SH-SY5Y (cell line): ENCODE measurements at regions not wholly inside any gene's neighbourhood (a gene's known extent, or its start where the extent isn't known, plus 50 kb on each side); places are given as distances from the start of the nearest gene placed in this dataset.

ENCODE experiments used
- GATA2 ChIP-seq: IDR thresholded peaks from 2 replicates; pipeline ENCODE4 v1.6.1; 2011; ENCODE audit warnings: mild to moderate bottlenecking, low read depth, low read length
- GATA3 ChIP-seq: IDR thresholded peaks from 2 replicates; pipeline ENCODE4 v1.6.1; 2011; ENCODE audit warnings: low read depth, mild to moderate bottlenecking, low read length, moderate library complexity

DNA sequence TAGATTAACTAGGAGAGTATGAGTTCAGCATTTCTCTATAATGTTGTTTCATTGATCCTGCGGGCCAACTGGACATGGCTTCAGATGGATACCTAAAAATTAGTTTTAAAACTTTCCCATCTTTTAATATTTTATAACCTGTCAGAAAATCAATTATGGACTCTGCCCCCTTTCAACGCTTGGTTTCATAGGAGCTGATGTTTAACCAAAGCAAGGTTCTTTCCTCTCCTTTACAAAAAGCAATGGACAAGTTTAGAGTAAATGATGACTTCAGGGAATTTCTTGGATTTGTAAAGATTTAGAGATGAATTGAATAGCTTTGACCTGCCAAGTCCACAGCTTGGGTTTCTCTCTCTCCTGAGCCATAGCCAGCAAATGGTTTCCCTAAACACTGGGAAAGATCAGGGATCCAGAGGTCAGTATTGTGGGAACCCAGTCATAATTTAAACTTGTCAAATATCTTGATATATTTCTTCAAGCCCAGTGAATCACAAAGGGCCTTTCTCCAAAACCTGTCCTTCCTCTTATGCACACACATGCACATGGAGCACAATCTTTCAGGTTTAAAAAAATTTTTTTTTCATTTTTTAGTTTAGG lies 177.1 kb downstream of the EVX1 start:
- TF ChIP-seq GATA2 (no peak), GATA3 (no peak)

DNA sequence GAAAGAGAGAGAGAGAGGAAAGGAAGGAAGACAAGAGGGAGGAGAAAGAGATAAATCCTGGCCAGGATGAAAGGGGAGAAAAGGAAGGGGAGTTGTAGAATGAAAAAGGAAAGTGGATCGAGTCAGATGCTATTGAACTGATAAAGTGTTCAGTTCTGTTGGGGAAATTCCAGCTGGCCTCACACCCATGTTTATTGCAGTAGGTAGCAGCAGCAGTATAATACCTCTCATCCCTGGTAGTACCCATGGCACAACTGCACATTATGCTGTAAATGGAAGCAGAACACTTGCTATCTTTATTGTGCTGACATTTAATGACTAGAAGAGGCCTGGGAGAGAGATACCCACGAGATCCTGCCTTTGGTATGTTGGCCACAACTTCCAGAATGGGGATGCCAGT lies 178.1 kb downstream of the EVX1 start:
- TF ChIP-seq GATA3 (no peak), GATA2 (no peak)

DNA sequence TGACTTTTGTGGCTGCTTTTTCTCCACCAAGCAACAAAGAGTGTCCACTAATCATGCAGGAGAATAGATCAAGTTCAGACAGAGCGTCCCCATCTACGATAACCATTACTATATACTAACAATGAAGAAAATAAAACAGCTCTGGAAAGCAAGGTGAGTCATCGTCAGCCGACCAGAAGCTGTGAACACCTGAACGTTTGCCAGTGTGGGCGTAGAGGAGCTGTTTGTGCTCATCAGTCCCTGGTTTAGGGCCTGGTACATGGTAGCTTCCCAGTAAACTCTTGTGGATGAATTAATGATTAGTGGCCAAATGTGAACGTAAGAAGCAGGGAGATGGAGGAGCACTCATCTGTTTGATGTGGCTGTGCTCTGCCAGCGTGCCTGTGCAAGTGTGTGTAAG lies 180.7 kb downstream of the EVX1 start:
- TF ChIP-seq GATA3 (no peak), GATA2 (no peak)

- TF ChIP-seq GATA2: no peak
- TF ChIP-seq GATA3: no peak
Measured at GRCh38 chr7:27423821-27424220, 181.2 kb downstream of the EVX1 start.

- TF ChIP-seq GATA2: no peak
- TF ChIP-seq GATA3: no peak
Measured at GRCh38 chr7:27424231-27424630, 181.6 kb downstream of the EVX1 start.

DNA sequence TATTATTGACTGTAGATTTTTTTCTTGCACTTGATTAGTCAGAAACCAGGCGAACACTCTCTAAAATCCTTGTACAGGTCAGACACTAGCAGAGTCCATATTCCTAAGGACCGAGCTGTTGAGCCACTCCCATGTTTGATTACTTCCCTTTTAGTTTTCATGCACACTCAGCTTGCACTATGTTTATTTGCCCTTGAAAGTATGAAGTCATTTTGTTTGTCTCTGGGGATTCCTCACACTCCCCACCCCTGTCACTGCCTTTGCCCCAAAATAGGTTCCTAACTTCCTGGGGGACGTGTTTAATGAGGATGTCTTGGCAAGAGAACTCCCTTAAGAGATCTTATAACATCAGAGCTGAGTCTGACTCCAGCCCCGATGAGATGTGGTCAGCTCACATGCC lies 182.1 kb downstream of the EVX1 start:
- no peak for TF ChIP-seq GATA2
- TF ChIP-seq GATA3: no peak

GRCh38 chr7:27427416-27427815 lies 184.8 kb downstream of the EVX1 start:
- TF ChIP-seq GATA2: no peak
- TF ChIP-seq GATA3: no peak

DNA sequence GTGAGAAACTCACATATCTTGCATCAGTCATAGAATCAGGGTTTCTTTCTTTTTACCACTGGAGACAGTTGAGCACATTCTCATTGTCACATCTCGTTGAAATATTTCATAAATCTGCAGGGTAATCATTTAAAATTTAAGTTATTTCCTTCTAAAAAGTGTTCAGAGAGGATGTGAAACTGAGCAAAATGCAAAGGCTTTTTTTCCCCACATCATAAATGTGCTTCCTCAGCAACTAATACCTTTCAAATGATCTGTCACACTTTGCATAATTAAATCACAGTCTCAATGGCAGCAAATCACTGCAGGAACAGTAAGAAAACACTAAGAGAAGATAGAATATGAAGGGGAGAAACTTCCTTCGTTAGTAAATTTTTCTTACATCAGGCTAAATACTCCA lies 187.5 kb downstream of the EVX1 start:
- no peak for TF ChIP-seq GATA3
- TF ChIP-seq GATA2: no peak

GRCh38 chr7:27431465-27431864 lies 188.9 kb downstream of the EVX1 start:
- no peak for TF ChIP-seq GATA2
- TF ChIP-seq GATA3: no peak

DNA sequence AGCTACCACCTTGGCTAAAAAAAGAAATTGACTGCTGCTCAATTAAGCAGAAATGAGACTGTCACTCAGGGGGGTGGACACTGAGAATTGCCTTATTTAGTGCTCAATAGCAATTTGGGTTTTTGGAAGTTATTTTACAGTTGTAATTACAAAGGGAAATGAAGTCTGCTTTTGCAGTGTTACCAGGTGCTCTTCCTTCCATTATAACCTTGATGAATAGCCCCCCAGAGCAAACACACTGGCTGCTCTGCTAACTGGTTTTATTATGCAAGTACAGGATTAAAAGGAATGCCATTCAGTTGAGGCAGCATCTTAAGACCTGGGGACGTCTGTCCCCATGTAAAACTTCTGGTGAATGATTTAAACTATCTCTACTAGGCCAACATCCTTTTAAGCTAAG lies 191.0 kb downstream of the EVX1 start:
- TF ChIP-seq GATA3: no peak
- no peak for TF ChIP-seq GATA2

DNA sequence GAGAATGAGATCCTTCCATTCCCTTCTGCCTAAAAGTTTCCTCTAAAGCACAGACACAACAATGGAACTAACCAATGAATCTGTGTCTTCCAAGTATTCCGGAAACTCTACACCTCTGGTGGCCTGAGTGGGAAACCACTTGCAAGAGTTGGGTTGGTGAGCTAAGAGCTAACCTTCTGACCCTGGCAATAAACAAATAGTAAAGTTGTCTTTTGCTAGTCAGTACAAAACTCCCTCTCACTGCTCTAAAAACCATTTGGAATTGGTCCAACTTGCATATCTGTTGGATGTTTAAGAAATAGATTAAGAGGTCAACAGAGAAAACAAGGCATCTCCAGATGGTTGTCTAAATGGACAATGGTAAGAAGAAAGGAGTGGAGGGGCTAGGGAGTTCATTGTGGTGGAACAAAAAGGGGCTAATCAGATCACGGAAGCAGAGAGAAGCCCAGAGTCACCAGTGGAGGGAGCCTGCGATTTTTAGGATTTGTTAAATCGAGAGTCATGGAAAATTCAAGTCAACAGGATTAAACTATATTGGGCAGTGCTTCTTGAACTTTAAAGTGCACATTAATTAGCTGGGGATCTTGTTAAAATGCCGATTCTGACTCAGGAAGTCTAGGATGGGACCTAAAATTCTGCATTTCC lies 192.3 kb downstream of the EVX1 start:
- no peak for TF ChIP-seq GATA2
- TF ChIP-seq GATA3: no peak

GRCh38 chr7:27435461-27435860 lies 192.9 kb downstream of the EVX1 start:
- TF ChIP-seq GATA3 (no peak), GATA2 (no peak)

- TF ChIP-seq GATA2 (no peak), GATA3 (no peak)
Measured at GRCh38 chr7:27438881-27439589, 196.4 kb downstream of the EVX1 start.

DNA sequence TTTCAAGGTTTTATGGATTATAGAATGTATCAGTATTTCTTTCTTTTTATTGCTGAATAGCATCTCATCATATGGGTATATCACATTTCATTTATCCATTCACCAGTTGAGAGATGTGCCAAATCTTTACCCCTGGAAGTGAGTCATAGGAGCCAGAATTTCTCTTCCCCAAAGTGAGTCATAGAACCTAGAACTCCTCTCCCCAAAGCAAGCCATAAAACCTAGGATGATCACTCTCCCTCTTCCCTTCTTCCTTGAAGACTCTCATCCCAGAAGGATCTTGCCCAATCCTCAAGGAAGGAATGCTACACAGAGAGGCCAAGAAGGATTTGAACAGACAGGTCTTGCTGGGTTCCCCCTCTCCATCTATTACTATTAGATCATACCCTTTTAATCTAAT lies 199.9 kb downstream of the EVX1 start:
- TF ChIP-seq GATA2 (no peak), GATA3 (no peak)
